ENCODE measurements at regions not wholly inside any gene's neighbourhood (a gene's known extent, or its start where the extent isn't known, plus 50 kb on each side); places are given as distances from the start of the nearest gene placed in this dataset.

DNA sequence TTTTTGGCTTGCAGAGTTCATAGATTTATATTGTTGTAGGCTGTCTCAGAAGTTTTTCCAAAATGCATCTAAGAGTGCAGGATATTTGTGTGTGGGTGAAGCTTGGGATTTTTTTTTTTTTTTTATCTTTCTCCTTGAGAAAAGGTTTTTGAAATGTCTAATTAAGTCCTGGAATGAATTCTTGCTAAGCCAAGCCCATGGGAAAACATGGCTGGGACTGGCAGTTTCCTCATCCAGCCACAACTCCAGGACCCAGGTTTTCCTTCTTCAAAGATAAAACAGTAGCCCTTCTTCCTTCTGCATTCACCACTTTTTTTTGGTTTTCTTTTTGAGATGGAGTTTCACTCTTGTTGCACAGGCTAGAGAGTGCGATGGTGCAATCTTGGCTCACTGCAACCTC is 242.5 kb upstream of the JAG1 start:
- no peaks in the 10 kb centered on the region for H4K20me1 ChIP-seq (ENCODE audit: insufficient read depth)
- no peak overlapping the region for H3K4me3 ChIP-seq (ENCODE audit: low read length)
- H3K9me2 ChIP-seq (ENCODE audit: insufficient read depth, low read length), result no peaks in the 10 kb centered on the region
- no peaks in the 10 kb centered on the region for H3K79me2 ChIP-seq (replicated peaks; ENCODE audit: insufficient read depth, low read length)
- H3K27ac ChIP-seq (ENCODE audit: low read length), result no peak overlapping the region
- H3K4me2 ChIP-seq (ENCODE audit: low read length), result no peak overlapping the region
- H3F3A ChIP-seq (ENCODE audit: insufficient read depth, low read length, poor library complexity, severe bottlenecking), result no peaks in the 10 kb centered on the region
- no peak overlapping the region for H2AFZ ChIP-seq (ENCODE audit: low read depth, low read length)
- no peak overlapping the region for H3K9ac ChIP-seq (ENCODE audit: low read length)
- no peaks in the 10 kb centered on the region for H3K9me3 ChIP-seq (ENCODE audit: low read length)
- H3K27me3 ChIP-seq (ENCODE audit: insufficient read depth, low read depth, low read length), result no peaks in the 10 kb centered on the region
- no peak for TF ChIP-seq RAD21 (conservative IDR thresholded peaks at IDR 0.05)
- TF ChIP-seq TAF1 (IDR thresholded peaks at IDR 0.05; ENCODE audit: low read depth), result no peak
- TF ChIP-seq EZH2 (IDR thresholded peaks at IDR 0.05; ENCODE audit: borderline replicate concordance, insufficient read depth, low read length, poor library complexity, severe bottlenecking), result no peak
- TF ChIP-seq CTCF (IDR thresholded peaks at IDR 0.05; ENCODE audit: poor library complexity, severe bottlenecking), result no peak
- TF ChIP-seq, protein P1, sequence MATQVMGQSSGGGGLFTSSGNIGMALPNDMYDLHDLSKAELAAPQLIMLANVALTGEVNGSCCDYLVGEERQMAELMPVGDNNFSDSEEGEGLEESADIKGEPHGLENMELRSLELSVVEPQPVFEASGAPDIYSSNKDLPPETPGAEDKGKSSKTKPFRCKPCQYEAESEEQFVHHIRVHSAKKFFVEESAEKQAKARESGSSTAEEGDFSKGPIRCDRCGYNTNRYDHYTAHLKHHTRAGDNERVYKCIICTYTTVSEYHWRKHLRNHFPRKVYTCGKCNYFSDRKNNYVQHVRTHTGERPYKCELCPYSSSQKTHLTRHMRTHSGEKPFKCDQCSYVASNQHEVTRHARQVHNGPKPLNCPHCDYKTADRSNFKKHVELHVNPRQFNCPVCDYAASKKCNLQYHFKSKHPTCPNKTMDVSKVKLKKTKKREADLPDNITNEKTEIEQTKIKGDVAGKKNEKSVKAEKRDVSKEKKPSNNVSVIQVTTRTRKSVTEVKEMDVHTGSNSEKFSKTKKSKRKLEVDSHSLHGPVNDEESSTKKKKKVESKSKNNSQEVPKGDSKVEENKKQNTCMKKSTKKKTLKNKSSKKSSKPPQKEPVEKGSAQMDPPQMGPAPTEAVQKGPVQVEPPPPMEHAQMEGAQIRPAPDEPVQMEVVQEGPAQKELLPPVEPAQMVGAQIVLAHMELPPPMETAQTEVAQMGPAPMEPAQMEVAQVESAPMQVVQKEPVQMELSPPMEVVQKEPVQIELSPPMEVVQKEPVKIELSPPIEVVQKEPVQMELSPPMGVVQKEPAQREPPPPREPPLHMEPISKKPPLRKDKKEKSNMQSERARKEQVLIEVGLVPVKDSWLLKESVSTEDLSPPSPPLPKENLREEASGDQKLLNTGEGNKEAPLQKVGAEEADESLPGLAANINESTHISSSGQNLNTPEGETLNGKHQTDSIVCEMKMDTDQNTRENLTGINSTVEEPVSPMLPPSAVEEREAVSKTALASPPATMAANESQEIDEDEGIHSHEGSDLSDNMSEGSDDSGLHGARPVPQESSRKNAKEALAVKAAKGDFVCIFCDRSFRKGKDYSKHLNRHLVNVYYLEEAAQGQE (IDR thresholded peaks at IDR 0.05; ENCODE audit: borderline replicate concordance), result no peak
- no peak for TF ChIP-seq POLR2AphosphoS5 (IDR thresholded peaks at IDR 0.05)
- TF ChIP-seq MXI1 (conservative IDR thresholded peaks at IDR 0.05; ENCODE audit: poor library complexity, severe bottlenecking), result no peak
- TF ChIP-seq SMC3 (conservative IDR thresholded peaks at IDR 0.05; ENCODE audit: poor library complexity), result no peak
- TF ChIP-seq EP300 (conservative IDR thresholded peaks at IDR 0.05; ENCODE audit: poor library complexity, severe bottlenecking), result no peak
- no peaks in the 10 kb centered on the region for H3K36me3 ChIP-seq (ENCODE audit: insufficient read depth, low read length)

DNA sequence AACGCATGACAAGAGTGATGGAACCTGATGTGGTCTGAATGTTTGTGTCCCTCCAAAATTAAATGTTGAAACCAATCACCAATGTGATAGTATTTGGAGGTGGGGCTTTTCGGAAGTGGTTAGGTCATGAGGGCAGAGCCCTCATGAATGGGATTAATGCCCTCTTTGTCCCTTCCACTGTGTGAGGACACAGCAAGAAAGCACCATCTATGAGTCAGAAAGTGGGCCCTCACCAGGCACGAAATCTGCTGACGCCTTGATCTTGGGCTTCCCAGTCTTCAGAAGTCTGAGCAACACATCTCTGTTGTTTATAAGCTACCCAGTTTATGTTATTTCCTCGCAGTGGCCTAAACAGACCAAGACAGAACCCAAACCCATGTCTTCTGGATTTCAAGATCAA is 244.0 kb upstream of the JAG1 start:
- no peak overlapping the region for H3K4me3 ChIP-seq (ENCODE audit: low read length)
- H3K36me3 ChIP-seq (ENCODE audit: insufficient read depth, low read length), result no peaks in the 10 kb centered on the region
- no peak overlapping the region for H3K27ac ChIP-seq (ENCODE audit: low read length)
- H3K9me3 ChIP-seq (ENCODE audit: low read length), result no peaks in the 10 kb centered on the region
- no peak overlapping the region for H2AFZ ChIP-seq (ENCODE audit: low read depth, low read length)
- H4K20me1 ChIP-seq (ENCODE audit: insufficient read depth), result no peaks in the 10 kb centered on the region
- H3K9me2 ChIP-seq (ENCODE audit: insufficient read depth, low read length), result no peaks in the 10 kb centered on the region
- no peaks in the 10 kb centered on the region for H3K79me2 ChIP-seq (replicated peaks; ENCODE audit: insufficient read depth, low read length)
- no peaks in the 10 kb centered on the region for H3F3A ChIP-seq (ENCODE audit: insufficient read depth, low read length, poor library complexity, severe bottlenecking)
- H3K4me2 ChIP-seq (ENCODE audit: low read length), result no peak overlapping the region
- TF ChIP-seq, protein P1 (IDR thresholded peaks at IDR 0.05; ENCODE audit: borderline replicate concordance), result no peak
- TF ChIP-seq EZH2 (IDR thresholded peaks at IDR 0.05; ENCODE audit: borderline replicate concordance, insufficient read depth, low read length, poor library complexity, severe bottlenecking) (no peak), TAF1 (IDR thresholded peaks at IDR 0.05; ENCODE audit: low read depth) (no peak), RAD21 (conservative IDR thresholded peaks at IDR 0.05) (no peak), CTCF (IDR thresholded peaks at IDR 0.05; ENCODE audit: poor library complexity, severe bottlenecking) (no peak), EP300 (conservative IDR thresholded peaks at IDR 0.05; ENCODE audit: poor library complexity, severe bottlenecking) (no peak), POLR2AphosphoS5 (IDR thresholded peaks at IDR 0.05) (no peak), MXI1 (conservative IDR thresholded peaks at IDR 0.05; ENCODE audit: poor library complexity, severe bottlenecking) (no peak), SMC3 (conservative IDR thresholded peaks at IDR 0.05; ENCODE audit: poor library complexity) (no peak)
- no peaks in the 10 kb centered on the region for H3K27me3 ChIP-seq (ENCODE audit: insufficient read depth, low read depth, low read length)
- H3K9ac ChIP-seq (ENCODE audit: low read length), result no peak overlapping the region

Measured in neural cell (in vitro differentiated cells).